Body of pancreas (tissue), 4 donors: ENCODE measurements at regions not wholly inside any gene's neighbourhood (a gene's known extent, or its start where the extent isn't known, plus 50 kb on each side); places are given as distances from the start of the nearest gene placed in this dataset.

Experiments used
- CTCF ChIP-seq, 7 experiments: fragments of 450-650 bp in 4 of 7; fragments of 200-600 bp in 3 of 7; sonication (generic) in 3 of 7; IDR thresholded peaks; one replicate each; pipeline ENCODE4 v1.5.1; 2016 to 2019; ENCODE audit warnings: antibody characterized with exemption in 7 of 7
- POLR2A ChIP-seq, 3 donors: fragments of 450-650 bp; IDR thresholded peaks; one replicate each; pipeline ENCODE4 v1.6.1; 2016; ENCODE audit warnings: antibody characterized with exemption in 3 of 3, mild to moderate bottlenecking in 2 of 3

- no peak for TF ChIP-seq CTCF (IDR thresholded peaks at IDR 0.05)
- no peak for TF ChIP-seq POLR2A (IDR thresholded peaks at IDR 0.05)
Observed at GRCh38 chr2:155442088-155442487, 743.6 kb downstream of the KCNJ3 start.
